ENCODE measurements at regions not wholly inside any gene's neighbourhood (a gene's known extent, or its start where the extent isn't known, plus 50 kb on each side); places are given as distances from the start of the nearest gene placed in this dataset.

DNA sequence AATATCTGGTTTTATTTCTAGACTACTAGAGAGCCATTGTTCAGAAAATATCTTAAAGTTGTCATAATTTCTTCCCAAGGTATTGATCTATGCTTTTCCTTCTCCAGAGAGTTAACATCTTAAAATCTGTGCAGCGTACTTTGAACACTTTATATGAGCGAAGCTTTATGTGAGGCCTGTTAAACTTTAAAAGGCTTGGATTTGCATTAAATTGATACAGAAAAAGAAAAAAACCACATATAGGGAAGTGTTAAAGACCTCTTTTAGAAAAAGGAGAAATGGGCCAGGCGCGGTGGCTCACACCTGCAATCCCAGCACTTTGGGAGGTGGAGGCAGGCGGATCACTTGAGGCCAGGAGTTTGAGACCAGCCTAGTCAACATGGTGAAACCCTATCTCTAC, 59.2 kb upstream of the MORC3 start:
- TF ChIP-seq CTCF (IDR thresholded peaks at IDR 0.05) (no peak), REST (IDR thresholded peaks at IDR 0.05; ENCODE audit: insufficient read depth in 1 of 2, low read depth in 2 of 2, low read length in 1 of 2) (no peak)
